HG02852 (cell line): ENCODE measurements at regions not wholly inside any gene's neighbourhood (a gene's known extent, or its start where the extent isn't known, plus 50 kb on each side); places are given as distances from the start of the nearest gene placed in this dataset.
"Not testable (repeated sequence)": the region's sequence is repeated elsewhere in the genome, so short reads cannot be mapped to it uniquely, and the experiment has no call there.

Experiments used
- ATAC-seq: cut with Tn5 transposase; IDR thresholded peaks from one replicate; pipeline ENCODE4 v1.9.1; 2021; ENCODE audit warnings: mild to moderate bottlenecking, moderate library complexity; ENCODE audit not compliant: unreplicated experiment

- ATAC-seq = no peak
Observed at GRCh38 chr12:47412601-47413236, 293.1 kb downstream of the RPAP3 start.

- ATAC-seq = no peak
Observed at GRCh38 chr12:47411966-47412365, 293.9 kb downstream of the RPAP3 start.

- ATAC-seq = no peak
Observed at GRCh38 chr12:47410862-47411261, 295.0 kb downstream of the RPAP3 start.

- ATAC-seq = no peak
Observed at GRCh38 chr12:47410383-47410782, 295.4 kb downstream of the RPAP3 start.

- no peak for ATAC-seq
Observed at GRCh38 chr12:47409310-47409987, 296.4 kb downstream of the RPAP3 start.

GRCh38 chr12:47408171-47408871, 297.5 kb downstream of the RPAP3 start:
- peak; percentile 91 for ATAC-seq

GRCh38 chr12:47407463-47408129, 298.2 kb downstream of the RPAP3 start:
- ATAC-seq = peak; percentile 6

- no peak for ATAC-seq
Observed at GRCh38 chr12:47403681-47404080, 302.1 kb downstream of the RPAP3 start.

GRCh38 chr12:47401196-47401595, 304.6 kb downstream of the RPAP3 start:
- not testable (repeated sequence) for ATAC-seq

GRCh38 chr12:47400266-47400665, 305.6 kb downstream of the RPAP3 start:
- no peak for ATAC-seq

GRCh38 chr12:47397664-47398281, 308.1 kb downstream of the RPAP3 start:
- peak; percentile 53 for ATAC-seq

- no peak for ATAC-seq
Observed at GRCh38 chr12:47396902-47397663, 308.7 kb downstream of the RPAP3 start.

- ATAC-seq = no peak
Observed at GRCh38 chr12:47394070-47394469, 311.8 kb downstream of the RPAP3 start.

GRCh38 chr12:47393403-47393790, 312.4 kb downstream of the RPAP3 start:
- no peak for ATAC-seq

- no peak for ATAC-seq
Observed at GRCh38 chr12:47391566-47391965, 311.8 kb upstream of the AMIGO2 start.

GRCh38 chr12:47388712-47389111, 309.0 kb upstream of the AMIGO2 start:
- no peak for ATAC-seq

GRCh38 chr12:47387994-47388393, 308.2 kb upstream of the AMIGO2 start:
- ATAC-seq = no peak

- no peak for ATAC-seq
Observed at GRCh38 chr12:47385653-47386052, 305.9 kb upstream of the AMIGO2 start.

- no peak for ATAC-seq
Observed at GRCh38 chr12:47383942-47384341, 304.2 kb upstream of the AMIGO2 start.

- ATAC-seq = no peak
Observed at GRCh38 chr12:47382305-47382704, 302.5 kb upstream of the AMIGO2 start.
